ENCODE measurements at regions not wholly inside any gene's neighbourhood (a gene's known extent, or its start where the extent isn't known, plus 50 kb on each side); places are given as distances from the start of the nearest gene placed in this dataset.

- H3K4me1 ChIP-seq: no peaks in the 10 kb centered on the region
- H3K36me3 ChIP-seq: no peaks in the 10 kb centered on the region
- TF ChIP-seq, protein P1, sequence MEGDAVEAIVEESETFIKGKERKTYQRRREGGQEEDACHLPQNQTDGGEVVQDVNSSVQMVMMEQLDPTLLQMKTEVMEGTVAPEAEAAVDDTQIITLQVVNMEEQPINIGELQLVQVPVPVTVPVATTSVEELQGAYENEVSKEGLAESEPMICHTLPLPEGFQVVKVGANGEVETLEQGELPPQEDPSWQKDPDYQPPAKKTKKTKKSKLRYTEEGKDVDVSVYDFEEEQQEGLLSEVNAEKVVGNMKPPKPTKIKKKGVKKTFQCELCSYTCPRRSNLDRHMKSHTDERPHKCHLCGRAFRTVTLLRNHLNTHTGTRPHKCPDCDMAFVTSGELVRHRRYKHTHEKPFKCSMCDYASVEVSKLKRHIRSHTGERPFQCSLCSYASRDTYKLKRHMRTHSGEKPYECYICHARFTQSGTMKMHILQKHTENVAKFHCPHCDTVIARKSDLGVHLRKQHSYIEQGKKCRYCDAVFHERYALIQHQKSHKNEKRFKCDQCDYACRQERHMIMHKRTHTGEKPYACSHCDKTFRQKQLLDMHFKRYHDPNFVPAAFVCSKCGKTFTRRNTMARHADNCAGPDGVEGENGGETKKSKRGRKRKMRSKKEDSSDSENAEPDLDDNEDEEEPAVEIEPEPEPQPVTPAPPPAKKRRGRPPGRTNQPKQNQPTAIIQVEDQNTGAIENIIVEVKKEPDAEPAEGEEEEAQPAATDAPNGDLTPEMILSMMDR (IDR thresholded peaks at IDR 0.05; ENCODE audit: borderline replicate concordance): no peak
- H3K27me3 ChIP-seq (ENCODE audit: low read depth): peaks cover 10% of the 10 kb centered on the region
- no peak overlapping the region for H3K27ac ChIP-seq (replicated peaks)
- no peak overlapping the region for H3K4me3 ChIP-seq
- H3K9me3 ChIP-seq (replicated peaks): peaks cover 30% of the 10 kb centered on the region
- intact Hi-C loops (cut with micrococcal nuclease): no loop called here
- DNase-seq: no peak
These were observed 958.2 kb upstream of the AUTS2 start for GRCh38 chr7:68640103-68640502.

DNA sequence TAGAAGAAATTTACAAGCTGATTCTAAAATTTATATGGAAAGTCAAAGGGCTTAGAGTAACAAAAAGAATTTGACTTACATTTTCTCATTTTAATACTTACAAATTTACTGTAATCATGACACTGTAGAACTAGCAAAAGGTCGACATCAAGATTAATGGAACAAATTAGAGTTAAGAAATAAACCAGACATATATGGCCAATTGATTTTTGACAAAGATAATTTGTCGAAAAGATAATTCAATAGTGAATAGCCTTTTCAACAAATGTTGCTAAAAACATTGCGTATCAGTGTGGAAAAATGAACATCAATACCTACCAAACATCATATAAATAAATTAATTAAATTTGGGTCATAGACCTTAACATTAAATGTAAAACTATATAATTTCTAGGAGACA, 955.5 kb upstream of the AUTS2 start:
- no peaks in the 10 kb centered on the region for H3K27me3 ChIP-seq (ENCODE audit: low read depth)
- intact Hi-C loops (cut with micrococcal nuclease): no loop called here
- peaks cover 32% of the 10 kb centered on the region for H3K9me3 ChIP-seq (replicated peaks)
- DNase-seq: no peak
- TF ChIP-seq, protein P1 (IDR thresholded peaks at IDR 0.05; ENCODE audit: borderline replicate concordance): no peak
- no peak overlapping the region for H3K27ac ChIP-seq (replicated peaks)
- no peak overlapping the region for H3K4me3 ChIP-seq
- H3K36me3 ChIP-seq: no peaks in the 10 kb centered on the region
- H3K4me1 ChIP-seq: no peaks in the 10 kb centered on the region

GRCh38 chr7:68663392-68663791, 934.9 kb upstream of the AUTS2 start:
- no peaks in the 10 kb centered on the region for H3K4me1 ChIP-seq

GRCh38 chr7:68671046-68671445, 927.2 kb upstream of the AUTS2 start:
- no peak overlapping the region for H3K4me3 ChIP-seq
- DNase-seq: no peak
- peaks cover 25% of the 10 kb centered on the region for H3K27me3 ChIP-seq (ENCODE audit: low read depth)
- no peak overlapping the region for H3K27ac ChIP-seq (replicated peaks)
- intact Hi-C loops (cut with micrococcal nuclease): no loop called here
- H3K36me3 ChIP-seq: no peaks in the 10 kb centered on the region
- TF ChIP-seq, protein P1 (IDR thresholded peaks at IDR 0.05; ENCODE audit: borderline replicate concordance): no peak
- no peaks in the 10 kb centered on the region for H3K4me1 ChIP-seq
- peaks cover 14% of the 10 kb centered on the region for H3K9me3 ChIP-seq (replicated peaks)

More at GRCh38 chr7:68663392-68663791, 934.9 kb upstream of the AUTS2 start:
- DNase-seq: no peak
- H3K4me3 ChIP-seq: no peak overlapping the region
- no peak overlapping the region for H3K27ac ChIP-seq (replicated peaks)
- no peaks in the 10 kb centered on the region for H3K36me3 ChIP-seq
- TF ChIP-seq, protein P1 (IDR thresholded peaks at IDR 0.05; ENCODE audit: borderline replicate concordance): no peak
- H3K27me3 ChIP-seq (ENCODE audit: low read depth): peaks cover 26% of the 10 kb centered on the region
- intact Hi-C loops (cut with micrococcal nuclease): no loop called here
- no peaks in the 10 kb centered on the region for H3K9me3 ChIP-seq (replicated peaks)

DNA sequence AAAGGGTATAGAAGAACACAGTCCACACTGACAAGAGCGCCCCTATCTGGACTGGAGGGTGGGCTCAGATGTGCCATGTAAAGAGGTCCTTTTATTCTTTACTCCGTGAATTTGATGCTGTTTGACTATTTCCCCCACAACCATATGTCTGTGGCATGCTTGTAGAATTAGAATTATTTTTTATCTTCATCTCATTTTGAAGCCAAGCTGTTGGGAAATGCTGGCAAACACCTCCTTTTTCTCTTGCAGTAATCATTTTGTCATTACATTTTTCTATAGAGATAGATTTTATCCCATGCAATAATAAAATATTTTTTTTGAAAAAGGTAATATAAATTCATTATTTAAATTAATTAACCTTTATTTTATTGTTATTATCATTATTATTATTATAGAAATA, 926.6 kb upstream of the AUTS2 start:
- TF ChIP-seq, protein P1 (IDR thresholded peaks at IDR 0.05; ENCODE audit: borderline replicate concordance): no peak
- intact Hi-C loops (cut with micrococcal nuclease): no loop called here
- DNase-seq: no peak
- H3K27ac ChIP-seq (replicated peaks): no peak overlapping the region
- peaks cover 14% of the 10 kb centered on the region for H3K9me3 ChIP-seq (replicated peaks)
- H3K36me3 ChIP-seq: no peaks in the 10 kb centered on the region
- H3K4me3 ChIP-seq: no peak overlapping the region
- no peaks in the 10 kb centered on the region for H3K4me1 ChIP-seq
- H3K27me3 ChIP-seq (ENCODE audit: low read depth): peaks cover 21% of the 10 kb centered on the region

GRCh38 chr7:68674826-68675225, 923.4 kb upstream of the AUTS2 start:
- intact Hi-C loops (cut with micrococcal nuclease): no loop called here
- TF ChIP-seq, protein P1 (IDR thresholded peaks at IDR 0.05; ENCODE audit: borderline replicate concordance): no peak
- H3K9me3 ChIP-seq (replicated peaks): peaks cover 14% of the 10 kb centered on the region

More at GRCh38 chr7:68674826-68675225, 923.4 kb upstream of the AUTS2 start:
- no peaks in the 10 kb centered on the region for H3K4me1 ChIP-seq
- H3K27ac ChIP-seq (replicated peaks): no peak overlapping the region
- H3K27me3 ChIP-seq (ENCODE audit: low read depth): no peaks in the 10 kb centered on the region
- DNase-seq: no peak
- no peaks in the 10 kb centered on the region for H3K36me3 ChIP-seq
- H3K4me3 ChIP-seq: no peak overlapping the region
